GM12865 (cell line): ENCODE measurements at regions not wholly inside any gene's neighbourhood (a gene's known extent, or its start where the extent isn't known, plus 50 kb on each side); places are given as distances from the start of the nearest gene placed in this dataset.

ENCODE experiments used
- DNase-seq: peaks from one replicate; pipeline ENCODE4 v3.0.0; 2010; ENCODE audit warnings: low read depth
- H3K4me3 ChIP-seq: 2 replicates; pipeline ENCODE4 v1.5.1; 2011; ENCODE audit warnings: mild to moderate bottlenecking, low read depth, low read length, control low read depth
- CTCF ChIP-seq: IDR thresholded peaks from 2 replicates; pipeline ENCODE4 v1.5.1; 2011; ENCODE audit warnings: low read length, control low read depth, low read depth, inconsistent platforms; ENCODE audit not compliant: insufficient read depth; ENCODE audit errors: missing control alignments

GRCh38 chr2:15782009-15782751 lies 158.2 kb upstream of the MYCN start:
- no peak for DNase-seq

GRCh38 chr2:15782769-15783294 lies 157.5 kb upstream of the MYCN start:
- no peak for TF ChIP-seq CTCF
- no peak for DNase-seq
- H3K4me3 ChIP-seq: no peak overlapping the region

More at GRCh38 chr2:15782009-15782751, 158.2 kb upstream of the MYCN start:
- no peak overlapping the region for H3K4me3 ChIP-seq
- TF ChIP-seq CTCF: no peak

GRCh38 chr2:15783489-15783888 lies 156.9 kb upstream of the MYCN start:
- H3K4me3 ChIP-seq: no peak overlapping the region
- DNase-seq: no peak
- no peak for TF ChIP-seq CTCF

- TF ChIP-seq CTCF: no peak
- H3K4me3 ChIP-seq: no peak overlapping the region
- DNase-seq: no peak
These were observed 156.1 kb upstream of the MYCN start for GRCh38 chr2:15784106-15784885.

GRCh38 chr2:15784886-15785801 lies 155.2 kb upstream of the MYCN start:
- no peak for DNase-seq
- no peak overlapping the region for H3K4me3 ChIP-seq
- TF ChIP-seq CTCF: no peak

- no peak for DNase-seq
- TF ChIP-seq CTCF: no peak
- no peak overlapping the region for H3K4me3 ChIP-seq
These were observed 154.2 kb upstream of the MYCN start for GRCh38 chr2:15786003-15786654.
